SK-N-SH (cell line): ENCODE measurements at regions not wholly inside any gene's neighbourhood (a gene's known extent, or its start where the extent isn't known, plus 50 kb on each side); places are given as distances from the start of the nearest gene placed in this dataset.

ENCODE experiments used
- CHD2 ChIP-seq: fragments of 150-350 bp; IDR thresholded peaks from 2 replicates; pipeline ENCODE4 v1.6.1; 2018; ENCODE audit warnings: low read length; ENCODE audit not compliant: partially characterized antibody
- EP300 ChIP-seq, 2 experiments: IDR thresholded peaks; 2 replicates each; pipeline versions ENCODE4 v1.4.0 to v1.6.1; 2012; ENCODE audit warnings: borderline replicate concordance in 1 of 2, low read depth in 1 of 2, low read length in 1 of 2
- EZH2phosphoT487 ChIP-seq: fragments of 200-600 bp; sonication (generic); IDR thresholded peaks from 2 replicates; pipeline ENCODE4 v1.6.1; 2017; ENCODE audit warnings: low read depth, mixed run types, mild to moderate bottlenecking, antibody characterized with exemption, moderate library complexity, borderline replicate concordance
- FOXM1 ChIP-seq: IDR thresholded peaks from 2 replicates; pipeline ENCODE4 v1.4.0; 2012; ENCODE audit warnings: low read depth, mild to moderate bottlenecking
- GATA2 ChIP-seq: sonication (generic); formaldehyde crosslinking; IDR thresholded peaks from 2 replicates; pipeline ENCODE4 v1.5.0; 2020; ENCODE audit warnings: mild to moderate bottlenecking, missing genetic modification reagents
- IRF3 ChIP-seq: fragments of 150-350 bp; IDR thresholded peaks from 2 replicates; pipeline ENCODE4 v1.6.1; 2016; ENCODE audit warnings: mild to moderate bottlenecking, low read depth, low read length
- POLR2AphosphoS5 ChIP-seq: IDR thresholded peaks from 2 replicates; pipeline ENCODE4 v1.6.1; 2012; ENCODE audit warnings: low read depth, low read length
- RAD21 ChIP-seq: IDR thresholded peaks from 2 replicates; pipeline ENCODE4 v1.6.1; 2012; ENCODE audit warnings: mild to moderate bottlenecking, low read length
- RXRA ChIP-seq: IDR thresholded peaks from 2 replicates; pipeline ENCODE4 v1.4.0; 2012; ENCODE audit warnings: low read depth, mild to moderate bottlenecking, borderline replicate concordance
- TAF1 ChIP-seq: IDR thresholded peaks from 2 replicates; pipeline ENCODE4 v1.6.1; 2012; ENCODE audit warnings: low read depth, mild to moderate bottlenecking, low read length, moderate library complexity, borderline replicate concordance
- TEAD4 ChIP-seq: IDR thresholded peaks from 2 replicates; pipeline ENCODE4 v1.4.0; 2012; ENCODE audit warnings: mild to moderate bottlenecking, borderline replicate concordance; ENCODE audit not compliant: insufficient read depth
- TF ChIP-seq, protein P1 (sequence below): fragments of 200-600 bp; sonication (generic); IDR thresholded peaks from 2 replicates; pipeline ENCODE4 v1.6.1; 2017; ENCODE audit warnings: antibody characterized with exemption, mild to moderate bottlenecking, moderate library complexity
- TF ChIP-seq, protein P2 (sequence below): IDR thresholded peaks from 2 replicates; pipeline ENCODE4 v1.4.0; 2012; ENCODE audit warnings: low read depth, borderline replicate concordance
- TF ChIP-seq, protein P3 (sequence below): fragments of 150-350 bp; IDR thresholded peaks from 2 replicates; pipeline ENCODE4 v1.6.1; 2017; ENCODE audit warnings: antibody characterized with exemption, low read length, low read depth, borderline replicate concordance

DNA sequence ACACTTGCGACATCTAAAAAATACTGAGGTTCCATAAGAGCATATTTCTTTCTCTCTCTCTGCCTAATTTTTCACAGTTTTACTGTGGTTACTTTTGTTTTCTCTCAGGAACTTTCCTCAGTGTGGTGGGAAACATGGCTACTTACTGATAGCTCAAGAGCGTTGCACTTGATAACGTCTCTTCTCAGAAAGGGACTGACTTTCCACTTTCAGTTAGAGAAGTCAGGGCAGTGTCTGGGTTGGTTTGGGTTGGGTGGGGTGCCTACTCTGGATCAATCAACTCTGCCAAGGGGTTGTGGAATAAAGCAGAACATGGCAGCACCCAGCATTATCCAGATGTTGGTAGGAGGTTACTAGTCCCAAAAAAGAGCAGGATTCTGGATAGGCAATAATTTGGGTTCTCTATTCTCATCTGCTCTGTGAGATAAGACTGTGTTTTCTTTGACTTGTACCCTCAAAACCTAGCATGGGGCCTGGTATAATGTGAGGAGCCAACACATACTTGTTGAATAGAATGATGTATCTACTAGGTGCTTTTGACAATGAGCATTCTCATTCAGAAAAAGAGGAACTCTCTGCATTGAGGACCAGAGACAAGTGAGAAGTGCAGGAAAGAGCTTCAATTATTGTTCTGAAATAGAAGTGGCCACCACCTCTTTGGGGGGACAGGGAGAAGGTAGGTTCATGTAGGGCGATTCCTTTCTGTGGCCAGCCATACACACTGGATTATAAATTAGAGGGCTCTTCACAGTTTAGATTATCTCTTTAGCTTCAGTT, 315.7 kb downstream of the REEP3 start:
- TF ChIP-seq, protein P1, sequence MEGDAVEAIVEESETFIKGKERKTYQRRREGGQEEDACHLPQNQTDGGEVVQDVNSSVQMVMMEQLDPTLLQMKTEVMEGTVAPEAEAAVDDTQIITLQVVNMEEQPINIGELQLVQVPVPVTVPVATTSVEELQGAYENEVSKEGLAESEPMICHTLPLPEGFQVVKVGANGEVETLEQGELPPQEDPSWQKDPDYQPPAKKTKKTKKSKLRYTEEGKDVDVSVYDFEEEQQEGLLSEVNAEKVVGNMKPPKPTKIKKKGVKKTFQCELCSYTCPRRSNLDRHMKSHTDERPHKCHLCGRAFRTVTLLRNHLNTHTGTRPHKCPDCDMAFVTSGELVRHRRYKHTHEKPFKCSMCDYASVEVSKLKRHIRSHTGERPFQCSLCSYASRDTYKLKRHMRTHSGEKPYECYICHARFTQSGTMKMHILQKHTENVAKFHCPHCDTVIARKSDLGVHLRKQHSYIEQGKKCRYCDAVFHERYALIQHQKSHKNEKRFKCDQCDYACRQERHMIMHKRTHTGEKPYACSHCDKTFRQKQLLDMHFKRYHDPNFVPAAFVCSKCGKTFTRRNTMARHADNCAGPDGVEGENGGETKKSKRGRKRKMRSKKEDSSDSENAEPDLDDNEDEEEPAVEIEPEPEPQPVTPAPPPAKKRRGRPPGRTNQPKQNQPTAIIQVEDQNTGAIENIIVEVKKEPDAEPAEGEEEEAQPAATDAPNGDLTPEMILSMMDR = no peak
- TF ChIP-seq IRF3 = no peak
- no peak for TF ChIP-seq POLR2AphosphoS5
- TF ChIP-seq TEAD4 = no peak
- TF ChIP-seq EZH2phosphoT487 = no peak
- TF ChIP-seq TAF1 = no peak
- TF ChIP-seq, protein P2, sequence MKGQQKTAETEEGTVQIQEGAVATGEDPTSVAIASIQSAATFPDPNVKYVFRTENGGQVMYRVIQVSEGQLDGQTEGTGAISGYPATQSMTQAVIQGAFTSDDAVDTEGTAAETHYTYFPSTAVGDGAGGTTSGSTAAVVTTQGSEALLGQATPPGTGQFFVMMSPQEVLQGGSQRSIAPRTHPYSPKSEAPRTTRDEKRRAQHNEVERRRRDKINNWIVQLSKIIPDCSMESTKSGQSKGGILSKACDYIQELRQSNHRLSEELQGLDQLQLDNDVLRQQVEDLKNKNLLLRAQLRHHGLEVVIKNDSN = no peak
- no peak for TF ChIP-seq RXRA
- no peak for TF ChIP-seq GATA2 (CRISPR knock-in tag)
- TF ChIP-seq, protein P3, sequence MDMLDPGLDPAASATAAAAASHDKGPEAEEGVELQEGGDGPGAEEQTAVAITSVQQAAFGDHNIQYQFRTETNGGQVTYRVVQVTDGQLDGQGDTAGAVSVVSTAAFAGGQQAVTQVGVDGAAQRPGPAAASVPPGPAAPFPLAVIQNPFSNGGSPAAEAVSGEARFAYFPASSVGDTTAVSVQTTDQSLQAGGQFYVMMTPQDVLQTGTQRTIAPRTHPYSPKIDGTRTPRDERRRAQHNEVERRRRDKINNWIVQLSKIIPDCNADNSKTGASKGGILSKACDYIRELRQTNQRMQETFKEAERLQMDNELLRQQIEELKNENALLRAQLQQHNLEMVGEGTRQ = no peak
- no peak for TF ChIP-seq EP300 (IDR thresholded peaks at IDR 0.05; ENCODE audit: borderline replicate concordance in 1 of 2, low read depth in 1 of 2, low read length in 1 of 2)
- TF ChIP-seq FOXM1 = no peak
- TF ChIP-seq CHD2 = no peak
- TF ChIP-seq RAD21 = no peak
